ENCODE measurements at regions not wholly inside any gene's neighbourhood (a gene's known extent, or its start where the extent isn't known, plus 50 kb on each side); places are given as distances from the start of the nearest gene placed in this dataset.

GRCh38 chr5:152337484-152337883 lies 67.6 kb downstream of the NMUR2 start:
- DNase-seq: no peak

DNA sequence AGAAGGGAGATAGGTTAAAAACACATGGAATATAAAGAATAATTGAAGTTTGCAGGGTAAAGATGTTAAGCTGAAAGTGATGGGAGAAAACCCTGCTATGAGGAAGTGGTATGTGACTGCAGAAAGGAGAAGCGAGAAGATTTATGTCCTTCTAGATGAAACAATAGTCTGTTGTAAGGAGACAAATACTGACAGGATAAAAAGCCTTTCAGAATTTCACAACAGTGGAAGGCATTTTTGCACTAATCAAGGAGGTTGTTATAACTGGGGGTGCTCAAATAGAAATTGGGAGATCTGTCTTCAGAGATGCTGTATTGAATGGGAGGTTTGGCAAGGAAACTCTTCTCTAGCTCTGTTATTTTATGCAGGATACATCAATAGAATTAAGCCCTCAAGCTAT lies 69.6 kb downstream of the NMUR2 start:
- no peak for DNase-seq

DNA sequence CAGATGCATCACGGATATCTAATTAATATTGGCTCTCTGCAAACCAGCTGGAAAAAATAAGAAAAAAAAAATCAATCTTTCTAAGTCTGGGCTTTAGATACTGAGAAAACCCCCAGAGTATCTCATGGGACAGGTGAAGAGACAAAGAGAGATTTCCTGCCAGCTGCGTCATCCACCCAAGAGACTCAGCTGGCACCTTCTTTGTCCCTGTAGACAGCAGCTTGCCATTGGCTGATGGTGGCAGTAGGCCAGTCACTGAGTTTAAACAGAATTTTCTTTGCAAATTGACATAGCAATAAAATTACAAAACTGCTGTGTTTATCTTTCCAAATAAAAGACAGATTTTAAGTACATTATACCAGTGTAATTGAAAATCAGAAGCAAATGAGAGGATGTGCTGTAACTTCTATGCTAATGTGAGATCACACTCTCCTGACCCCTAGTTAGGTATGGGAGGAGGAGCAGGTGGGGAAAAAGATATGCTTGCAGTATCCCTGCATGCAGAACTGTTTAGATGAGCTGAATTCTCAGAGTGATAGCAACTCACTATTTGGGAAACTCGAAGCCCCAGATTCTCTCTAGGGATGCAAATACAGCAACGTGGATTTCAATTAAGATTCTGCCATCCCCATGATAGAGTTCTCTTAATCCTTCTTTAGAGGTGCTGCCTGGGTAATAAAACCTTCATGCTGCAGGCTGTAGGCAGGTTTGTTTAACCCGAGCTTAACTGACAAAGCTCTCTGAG lies 72.2 kb downstream of the NMUR2 start:
- DNase-seq: no peak

DNA sequence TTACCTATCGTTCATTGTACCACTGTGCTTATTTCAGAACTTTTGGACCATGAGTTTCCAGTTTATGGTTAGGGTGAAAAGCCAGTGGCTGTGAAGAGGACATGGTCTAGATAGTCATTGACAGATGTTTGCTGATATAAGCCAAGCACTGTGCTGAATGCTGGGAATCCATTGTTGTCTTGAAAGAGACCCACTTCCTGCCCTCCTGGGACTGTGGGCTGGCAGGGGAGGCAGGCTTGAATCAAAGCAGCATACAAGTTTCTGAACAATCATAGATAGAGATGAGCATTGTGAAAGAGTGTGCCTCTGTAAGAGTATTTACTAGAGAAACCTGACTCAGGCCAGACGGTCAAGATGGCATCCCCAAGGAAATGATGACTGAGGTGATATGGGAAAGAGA lies 73.4 kb downstream of the NMUR2 start:
- peak in 1 of 2 experiments; percentile 18 for DNase-seq

DNA sequence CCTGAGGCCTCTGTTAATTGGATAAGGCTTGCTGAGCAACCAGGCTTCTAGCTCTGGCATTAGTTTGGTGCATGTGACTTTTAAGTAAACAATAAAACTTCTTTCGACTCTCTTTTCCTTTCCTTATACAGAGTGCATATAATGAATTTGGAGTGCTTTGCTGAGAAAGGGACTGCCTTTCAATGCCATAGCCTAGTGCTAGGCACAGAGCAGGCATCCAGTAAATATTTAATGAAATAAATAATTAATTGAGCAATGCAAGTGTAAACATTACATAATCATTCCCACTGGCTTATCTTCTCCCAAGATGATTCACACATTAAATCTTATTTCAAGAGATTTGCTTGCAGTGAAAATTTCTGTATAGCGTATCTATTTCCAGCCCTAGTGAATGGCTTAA lies 74.1 kb downstream of the NMUR2 start:
- no peak for DNase-seq

DNA sequence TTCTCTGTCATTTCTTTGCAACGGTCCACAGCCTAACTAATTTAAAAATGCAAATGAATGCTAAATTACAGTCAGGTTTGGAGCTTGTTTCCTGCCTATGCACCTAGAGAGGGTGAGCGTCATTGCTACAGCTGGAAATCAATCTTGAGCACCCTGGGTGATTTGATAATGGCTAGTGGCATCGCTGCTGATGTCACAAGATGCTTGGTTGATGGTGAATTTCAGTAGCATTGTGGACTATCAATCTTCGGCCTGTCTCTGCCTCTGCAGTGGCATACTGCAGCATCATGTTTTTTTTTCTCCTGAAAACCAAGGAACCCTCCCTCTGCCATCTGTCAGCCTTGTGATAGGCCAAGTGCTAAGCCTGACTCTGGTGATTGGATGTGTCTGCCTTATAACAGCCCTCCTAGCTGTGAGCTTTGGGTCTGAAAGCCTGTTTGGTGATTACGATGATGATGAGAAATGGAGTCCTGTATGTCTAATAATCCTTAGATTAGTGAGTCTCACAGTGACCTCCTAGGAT lies 75.3 kb downstream of the NMUR2 start:
- DNase-seq: peak; percentile 21 to 67

- no peak for DNase-seq
Measured at GRCh38 chr5:152329207-152329606, 75.9 kb downstream of the NMUR2 start.

GRCh38 chr5:152315942-152316341 lies 89.1 kb downstream of the NMUR2 start:
- DNase-seq: no peak

DNA sequence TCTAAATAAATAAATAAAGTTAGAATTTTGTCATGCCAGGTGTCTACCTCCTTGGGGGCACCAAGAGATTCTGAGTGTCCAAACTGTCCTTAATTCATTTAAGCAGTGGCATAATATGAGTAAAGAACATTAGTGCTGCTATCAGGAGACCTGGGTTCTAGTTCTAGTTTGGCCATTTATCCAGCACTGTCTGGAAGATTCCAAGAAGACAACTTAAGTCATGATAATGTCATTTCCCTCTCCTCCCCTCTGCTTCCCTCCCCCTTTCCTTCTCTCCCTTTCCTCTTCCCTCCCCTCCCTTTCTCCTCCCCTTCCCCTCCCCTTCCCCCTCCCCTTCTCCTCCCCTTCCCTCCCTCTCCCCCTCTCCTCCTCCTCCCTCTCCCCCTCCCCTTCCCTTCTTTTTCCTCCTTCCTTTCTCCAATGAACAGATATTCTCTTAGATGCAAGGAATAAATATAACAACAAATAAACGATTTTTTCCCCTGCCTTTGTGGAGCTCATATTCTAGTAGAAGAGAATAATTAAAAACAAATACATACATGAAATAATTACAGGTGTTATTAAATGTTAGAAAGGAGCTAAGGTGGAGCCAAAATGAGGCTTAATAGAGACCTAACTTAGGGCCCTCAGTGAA lies 90.8 kb downstream of the NMUR2 start:
- no peak for DNase-seq

- peak; percentile 4 to 22 for DNase-seq
Measured at GRCh38 chr5:152309926-152310450, 95.1 kb downstream of the NMUR2 start.

- peak in 1 of 2 experiments; percentile 28 for DNase-seq
Measured at GRCh38 chr5:152306386-152306785, 98.7 kb downstream of the NMUR2 start.

- peak; percentile 77 to 89 for DNase-seq
Measured at GRCh38 chr5:152305525-152305924, 99.6 kb downstream of the NMUR2 start.

- DNase-seq: no peak
Measured at GRCh38 chr5:152303841-152304240, 101.2 kb downstream of the NMUR2 start.

- no peak for DNase-seq
Measured at GRCh38 chr5:152297866-152298265, 107.2 kb downstream of the NMUR2 start.

DNA sequence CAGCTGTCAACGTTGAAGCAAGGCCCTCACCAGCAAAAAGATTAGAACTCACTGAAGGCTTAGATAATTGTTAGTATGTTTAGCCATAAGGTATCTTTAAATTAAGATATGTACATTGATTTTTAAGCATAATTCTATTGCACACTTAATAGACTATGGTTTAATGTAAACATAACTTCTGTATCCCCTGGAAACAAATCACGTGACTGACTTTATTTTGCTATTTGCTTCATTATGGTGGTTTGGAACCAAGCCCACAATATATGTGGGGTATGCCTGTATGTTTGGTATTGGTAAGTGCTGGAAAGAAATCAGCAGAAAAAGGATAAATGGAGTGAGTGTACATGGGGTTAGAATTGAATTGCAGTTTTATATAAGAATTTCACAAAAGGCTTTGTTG lies 111.9 kb downstream of the NMUR2 start:
- DNase-seq: no peak

GRCh38 chr5:152290181-152290580 lies 114.9 kb downstream of the NMUR2 start:
- no peak for DNase-seq

DNA sequence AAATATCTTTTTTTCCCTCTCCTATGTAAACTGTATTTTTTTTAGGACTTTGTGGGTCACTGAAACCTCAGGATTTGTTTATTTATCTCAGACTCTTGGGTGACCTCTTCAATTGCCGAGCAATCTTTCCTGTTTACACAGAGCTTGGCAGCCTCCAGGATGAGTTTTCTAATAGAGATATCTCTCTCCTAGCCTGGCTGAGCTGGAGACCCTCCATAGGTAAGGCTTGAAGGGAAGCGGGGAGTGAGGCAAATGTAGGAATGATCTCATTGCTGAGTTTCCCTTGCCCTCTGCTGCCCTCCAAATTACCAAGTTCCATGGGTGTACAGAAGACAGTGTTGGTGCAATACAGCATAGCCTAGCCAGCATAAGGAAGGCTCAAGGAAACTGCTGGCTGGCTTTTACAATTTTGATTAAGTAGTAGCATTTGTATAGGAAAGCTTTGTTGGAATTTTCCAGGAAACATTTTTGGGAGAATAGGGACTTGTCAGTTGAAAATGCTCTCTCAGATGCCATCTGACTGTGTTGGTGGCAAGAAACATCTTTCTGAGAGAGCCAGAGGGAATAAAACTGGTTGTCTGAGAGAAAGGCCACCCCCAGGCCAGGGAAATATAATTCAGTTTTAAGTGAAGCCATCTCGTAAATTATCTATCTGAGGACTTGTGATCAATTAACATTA lies 116.0 kb downstream of the NMUR2 start:
- DNase-seq: no peak

DNA sequence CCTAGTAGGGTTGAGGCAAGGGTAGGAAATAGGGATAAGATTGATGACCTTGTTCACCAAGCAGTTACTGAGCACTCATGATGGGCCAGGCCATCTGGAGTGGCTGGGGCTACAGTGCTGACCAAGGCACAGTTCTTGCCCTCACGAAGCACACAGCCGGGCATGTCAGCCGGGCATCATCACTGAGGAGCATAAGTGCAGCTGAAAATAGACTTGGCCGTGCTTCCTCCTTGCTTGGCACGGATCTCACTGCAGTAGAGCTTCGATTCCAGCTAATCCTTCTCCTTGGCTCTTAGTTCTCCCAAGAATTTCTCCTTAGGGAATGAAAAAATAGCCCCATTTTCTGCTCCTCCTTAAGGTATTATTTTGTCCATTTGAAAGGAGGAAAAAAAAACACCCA lies 116.6 kb downstream of the NMUR2 start:
- DNase-seq: no peak

- no peak for DNase-seq
Measured at GRCh38 chr5:152285764-152286163, 119.3 kb downstream of the NMUR2 start.

- no peak for DNase-seq
Measured at GRCh38 chr5:152282331-152282730, 122.7 kb downstream of the NMUR2 start.

DNA sequence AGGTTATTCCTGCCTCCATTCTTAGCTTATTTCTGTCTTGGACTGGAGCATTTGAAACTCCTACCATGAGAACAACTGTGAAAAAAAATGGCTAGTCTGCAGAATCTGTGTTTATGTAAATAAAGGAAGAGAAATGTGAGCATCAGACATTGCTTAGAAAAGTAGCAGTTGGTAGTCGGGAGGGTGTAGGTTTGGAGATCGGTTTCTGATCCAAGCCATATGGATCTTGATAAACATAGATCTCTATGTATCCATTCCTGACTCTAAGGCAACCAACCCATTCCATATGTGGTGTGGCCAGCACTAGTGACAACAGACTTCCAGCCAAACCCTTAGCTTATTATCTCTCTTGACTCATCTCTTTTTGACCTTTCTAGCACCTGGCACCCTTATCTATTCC lies 127.1 kb downstream of the NMUR2 start:
- no peak for DNase-seq

GRCh38 chr5:152274224-152274623 lies 130.9 kb downstream of the NMUR2 start:
- no peak for DNase-seq

DNA sequence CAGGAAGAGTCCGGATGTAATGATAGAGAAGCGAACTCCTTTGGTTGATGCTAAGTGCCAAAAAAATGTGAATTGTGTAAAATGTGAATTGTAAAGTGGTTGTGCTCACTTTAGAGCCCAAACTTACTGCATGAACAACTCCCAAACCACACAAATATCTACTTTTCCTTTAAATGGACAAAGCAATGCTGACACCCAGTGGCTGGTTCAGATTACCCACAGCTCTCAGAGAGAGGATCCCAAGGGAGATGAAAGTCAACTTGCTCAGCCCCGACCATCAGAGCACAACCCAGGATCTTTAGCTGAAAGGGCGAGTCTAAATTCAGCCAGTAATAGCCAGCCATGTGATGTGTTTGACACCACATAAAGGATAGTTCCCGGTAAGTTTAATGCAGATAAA lies 133.7 kb downstream of the NMUR2 start:
- peak in 1 of 2 experiments; percentile 59 for DNase-seq

- no peak for DNase-seq
Measured at GRCh38 chr5:152270096-152270495, 135.0 kb downstream of the NMUR2 start.

Data from NCI-H524 (cell line).